Left lobe of liver (tissue), 2 donors: ENCODE measurements at regions not wholly inside any gene's neighbourhood (a gene's known extent, or its start where the extent isn't known, plus 50 kb on each side); places are given as distances from the start of the nearest gene placed in this dataset.

Experiments
- ATAC-seq: fragments of 200-7000 bp; cut with Tn5 transposase; one replicate; pipeline ENCODE4 v1.9.1; 2020; ENCODE audit warnings: mild to moderate bottlenecking, moderate library complexity
- DNase-seq: peaks from one replicate; pipeline ENCODE4 v3.0.0-alpha.2; 2020; ENCODE audit warnings: low spot score
- donor health status: DM: no; HTN: no; CAD: no; lungs with moderate emphysema.
- donor health status: DM: no; HTN: yes; CAD: no.

DNA sequence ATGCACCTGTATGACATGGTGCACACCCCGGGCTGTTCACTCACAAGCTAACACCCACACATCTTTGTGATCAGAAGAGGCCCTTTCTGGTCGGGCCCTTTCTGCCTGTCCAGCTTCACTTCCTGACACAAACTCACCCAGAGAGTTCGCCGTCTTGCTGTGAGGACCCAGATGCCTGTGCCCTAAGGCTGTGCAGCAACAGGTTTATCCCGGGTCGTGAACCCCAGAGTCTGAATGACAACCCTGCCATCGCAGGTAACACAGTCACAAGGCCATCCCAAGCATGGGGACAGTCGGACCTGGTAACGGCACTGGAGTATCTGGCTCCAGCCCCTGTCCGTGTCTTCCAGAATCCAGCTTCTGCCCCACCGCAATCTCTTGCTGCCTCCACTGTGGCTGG, 235.1 kb downstream of the BUD13 start:
- DNase-seq = no peak

DNA sequence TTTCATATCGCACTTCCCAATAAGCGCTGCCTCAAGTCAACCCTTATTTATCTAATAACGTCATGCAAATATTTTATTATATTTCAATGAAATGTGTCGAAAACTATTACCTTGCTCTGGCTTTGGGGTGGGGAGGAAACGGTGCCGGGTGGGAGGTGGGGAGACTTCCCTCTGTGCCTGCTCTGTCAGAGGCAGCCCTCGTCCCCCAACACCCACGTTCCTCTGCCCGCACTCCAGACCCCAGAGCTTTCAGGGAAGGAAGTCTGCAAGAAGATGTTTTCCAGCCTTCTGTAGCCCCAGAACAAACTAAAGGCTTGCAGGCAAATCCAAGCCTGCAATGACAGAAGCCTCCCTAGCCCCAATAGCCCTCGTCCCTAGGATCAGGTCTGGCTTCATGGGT, 235.7 kb downstream of the BUD13 start:
- DNase-seq (no peak), ATAC-seq (no peak)

More for the DNA sequence above, 235.1 kb downstream of the BUD13 start:
- ATAC-seq = no peak

DNA sequence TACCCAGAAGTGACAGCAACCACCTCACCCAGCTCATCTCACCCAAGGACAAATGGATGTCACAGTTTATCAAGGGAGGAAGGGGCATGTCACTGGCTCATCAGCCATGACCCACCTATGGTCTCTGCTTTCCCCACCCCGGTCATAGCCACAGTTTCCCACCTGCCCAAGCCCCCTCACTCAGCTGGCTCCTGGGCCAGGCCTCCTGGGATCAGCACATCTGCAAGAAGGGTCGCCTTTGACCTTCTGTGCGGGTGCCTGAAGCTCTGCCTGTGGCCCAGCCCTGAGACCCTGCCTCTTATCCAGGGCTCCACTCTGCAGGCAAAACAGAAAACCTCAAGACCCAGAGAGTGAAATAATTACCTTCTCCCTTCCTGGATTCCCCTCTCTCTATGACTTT, 236.4 kb downstream of the BUD13 start:
- DNase-seq (no peak), ATAC-seq (no peak)

DNA sequence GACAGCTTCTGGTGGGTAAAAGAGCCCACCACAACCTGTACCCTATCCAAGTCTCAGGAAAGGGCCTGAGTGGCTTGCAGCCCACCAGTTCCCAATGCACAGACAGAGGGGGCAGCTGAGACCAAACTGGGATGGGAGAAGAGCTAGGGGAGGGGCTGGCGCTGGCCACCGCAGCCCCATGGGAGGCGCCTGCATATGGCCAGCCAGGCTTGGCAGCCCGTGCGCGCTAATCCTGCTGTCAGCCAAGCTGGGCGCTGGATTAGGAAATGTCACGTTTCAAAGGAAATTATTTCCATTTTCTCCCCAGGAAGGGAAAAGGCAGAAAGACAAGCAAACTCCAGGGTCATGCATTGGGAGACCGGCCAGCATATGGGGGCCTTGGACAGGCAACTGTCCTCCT, 236.8 kb downstream of the BUD13 start:
- ATAC-seq = no peak
- no peak for DNase-seq

DNA sequence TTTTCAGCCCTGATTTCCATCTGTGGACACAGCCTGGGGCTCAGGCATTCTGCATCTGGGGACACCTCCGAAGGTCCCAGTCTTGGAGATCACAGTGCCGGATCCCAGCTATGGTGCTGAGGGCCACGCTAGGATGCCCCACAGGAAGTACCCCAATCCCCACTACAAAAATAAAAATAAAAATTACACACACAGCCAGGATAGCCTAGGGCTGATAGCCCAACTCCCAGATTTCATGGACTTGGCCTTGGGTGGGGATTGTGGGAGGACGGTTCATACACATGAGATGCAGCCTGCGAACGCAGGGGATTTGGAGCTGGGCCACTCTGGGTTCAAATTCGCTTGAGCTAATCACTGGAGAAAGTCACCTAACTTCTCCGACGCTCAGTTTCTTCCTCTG, 237.7 kb downstream of the BUD13 start:
- ATAC-seq (no peak), DNase-seq (no peak)

DNA sequence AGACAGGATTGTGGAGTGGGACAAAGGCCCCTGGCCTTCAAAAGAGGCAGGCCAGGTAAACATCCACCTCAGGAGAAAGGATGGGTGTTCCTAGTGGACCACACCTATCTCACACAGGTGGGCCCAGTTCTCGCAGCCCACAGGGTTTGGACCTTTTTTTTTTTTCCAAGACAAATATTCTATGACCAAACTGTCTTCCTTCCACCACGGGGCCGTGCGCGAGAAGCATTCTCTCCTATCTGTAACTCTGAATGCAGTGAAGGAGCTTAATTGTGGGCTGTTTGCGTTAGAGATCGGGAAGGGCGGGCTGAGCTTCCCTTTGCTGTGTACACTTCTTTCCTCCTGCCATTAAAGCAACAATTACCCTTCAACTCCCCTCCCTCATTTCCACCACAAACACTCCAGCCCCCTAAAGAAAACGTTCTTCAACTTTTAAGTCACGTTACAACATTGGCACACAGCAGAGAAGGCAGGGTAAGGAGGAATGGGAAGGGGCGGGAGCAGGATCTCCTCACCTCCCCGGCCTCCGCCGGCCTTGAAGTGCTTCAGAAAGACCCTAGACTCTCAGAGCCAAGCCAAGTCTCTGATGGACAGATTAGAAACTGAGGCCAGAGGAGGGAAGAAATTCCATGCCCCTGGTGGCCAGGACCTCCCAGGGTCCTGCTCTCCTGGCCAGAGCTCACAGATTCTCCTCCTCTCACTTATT, 238.4 kb downstream of the BUD13 start:
- no peak for ATAC-seq
- no peak for DNase-seq

DNA sequence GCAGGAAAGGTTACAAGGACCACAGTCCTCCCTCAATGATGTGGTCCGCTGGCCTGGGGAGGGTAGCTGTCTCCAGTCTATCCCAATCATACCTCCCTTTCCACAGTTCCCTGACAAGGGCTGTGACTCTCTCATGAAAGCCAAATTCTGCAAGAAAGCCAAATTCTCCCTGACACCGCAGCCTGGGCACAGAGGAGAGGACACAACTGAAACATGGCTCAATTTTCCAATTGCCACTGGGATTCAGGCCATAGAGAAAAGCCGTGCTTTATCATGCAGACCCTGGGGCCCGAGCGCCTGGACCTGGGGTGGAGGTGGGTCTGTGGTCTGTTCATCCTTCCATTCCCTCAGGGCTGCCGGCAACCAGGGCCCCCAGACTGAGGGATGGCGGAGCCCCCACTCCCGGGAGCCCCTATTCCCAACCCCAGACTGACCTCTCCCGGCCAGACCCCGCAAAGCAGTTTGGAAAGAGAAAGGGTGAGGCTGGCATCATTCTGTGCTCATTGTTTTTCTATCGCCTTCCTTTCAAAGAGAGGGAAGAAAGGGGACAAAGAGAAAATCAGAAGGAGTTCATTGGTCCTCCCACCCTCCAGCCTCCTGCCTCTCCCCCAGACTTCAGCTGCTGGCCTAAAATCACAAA, 239.5 kb downstream of the BUD13 start:
- DNase-seq (no peak), ATAC-seq (no peak)

DNA sequence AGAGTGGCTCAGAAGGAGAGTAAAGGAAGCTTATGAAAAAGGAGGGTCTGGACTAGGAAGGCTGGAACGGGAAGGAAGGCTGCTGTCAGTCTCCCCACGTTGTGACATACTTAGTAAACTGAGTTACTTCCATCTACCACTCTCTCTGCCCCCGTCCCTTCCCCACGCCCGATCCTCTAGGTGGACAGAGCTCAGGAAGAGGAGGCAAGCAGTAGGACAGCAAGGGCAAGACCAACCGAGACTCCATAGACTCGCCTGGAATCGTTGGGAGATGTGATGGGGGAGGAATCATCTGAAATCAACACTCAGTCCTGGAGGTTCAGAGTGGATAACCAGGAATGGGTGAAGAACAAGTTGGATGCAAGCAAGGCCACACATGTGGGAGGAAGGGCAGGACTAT, 240.7 kb downstream of the BUD13 start:
- ATAC-seq (no peak), DNase-seq (no peak)

DNA sequence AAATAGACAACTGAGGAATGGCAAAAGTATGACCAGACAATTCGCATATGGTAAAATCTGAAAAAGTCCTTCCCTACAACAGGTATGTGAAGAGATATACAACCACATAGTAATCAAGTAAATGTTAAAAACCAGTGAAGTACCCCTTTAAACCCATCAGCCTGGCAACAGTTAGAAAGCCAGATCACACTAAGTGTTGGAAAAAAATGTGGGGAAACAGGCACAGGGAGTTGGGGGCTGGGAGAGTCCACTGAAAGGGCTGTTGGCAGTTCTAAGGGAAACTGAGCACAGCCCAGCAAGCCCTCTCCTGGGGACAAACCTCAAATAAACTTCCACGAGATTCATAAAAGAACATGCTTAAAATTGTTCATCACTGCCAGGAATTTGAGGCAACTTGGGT, 242.1 kb downstream of the BUD13 start:
- ATAC-seq = no peak
- DNase-seq = no peak

DNA sequence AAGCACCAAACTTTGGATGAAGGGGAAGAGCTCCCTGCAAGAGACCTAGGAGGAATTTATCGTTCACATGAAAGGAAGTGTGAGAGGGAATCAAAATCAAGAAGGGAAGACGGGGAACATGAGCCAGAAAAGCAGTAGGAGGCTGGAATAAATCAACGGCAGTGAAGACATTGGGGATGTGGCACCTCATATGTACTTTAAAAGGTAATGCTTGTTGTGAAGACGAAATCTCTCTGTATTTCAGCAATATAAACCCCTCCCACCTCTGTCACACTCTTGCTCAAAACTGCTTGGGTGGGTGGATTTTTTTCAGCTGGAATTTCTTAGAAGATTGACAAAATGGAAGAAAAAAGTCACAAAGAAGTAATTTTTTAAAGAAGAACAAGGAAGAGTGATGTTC, 243.5 kb downstream of the BUD13 start:
- no peak for ATAC-seq
- no peak for DNase-seq

DNA sequence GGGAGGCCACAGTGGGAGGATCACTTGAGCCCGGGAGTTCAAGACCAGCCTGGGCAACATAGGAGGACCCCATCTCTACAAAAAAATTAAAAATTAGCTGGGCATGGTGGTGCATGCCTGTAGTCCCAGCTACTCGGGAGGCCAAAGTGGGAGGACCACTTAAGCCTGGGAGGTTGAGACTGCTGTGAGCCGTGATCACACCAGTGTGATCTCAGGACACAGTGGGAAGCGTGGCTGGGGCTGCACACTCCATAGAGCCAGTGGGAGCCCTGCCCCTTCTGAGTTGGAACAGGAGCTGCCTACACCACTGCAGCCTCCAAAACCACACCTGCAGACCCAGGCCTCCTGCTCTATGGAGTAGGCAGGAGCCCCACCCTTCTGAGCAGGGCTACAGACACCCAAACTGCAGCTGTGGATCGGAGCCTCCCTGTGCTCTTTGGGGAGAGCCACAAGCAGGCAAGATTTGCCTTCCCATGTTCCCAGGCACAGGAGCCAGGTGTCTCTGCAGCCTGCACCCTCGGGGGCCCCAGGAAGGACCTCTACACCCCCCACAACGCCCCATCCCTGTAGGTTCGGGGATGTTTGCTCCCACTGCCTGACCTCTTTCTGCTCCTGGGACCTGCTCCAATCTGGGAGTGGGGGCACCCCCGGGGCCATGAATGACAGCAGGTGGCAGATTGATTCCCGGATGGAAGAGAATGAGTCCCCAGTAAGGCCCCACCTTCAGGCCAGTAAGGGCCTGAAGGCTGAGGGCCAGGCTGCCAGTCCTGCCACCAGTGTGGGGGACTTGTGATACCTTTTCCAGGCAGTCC, 245.4 kb downstream of the BUD13 start:
- ATAC-seq = no peak
- DNase-seq = no peak

DNA sequence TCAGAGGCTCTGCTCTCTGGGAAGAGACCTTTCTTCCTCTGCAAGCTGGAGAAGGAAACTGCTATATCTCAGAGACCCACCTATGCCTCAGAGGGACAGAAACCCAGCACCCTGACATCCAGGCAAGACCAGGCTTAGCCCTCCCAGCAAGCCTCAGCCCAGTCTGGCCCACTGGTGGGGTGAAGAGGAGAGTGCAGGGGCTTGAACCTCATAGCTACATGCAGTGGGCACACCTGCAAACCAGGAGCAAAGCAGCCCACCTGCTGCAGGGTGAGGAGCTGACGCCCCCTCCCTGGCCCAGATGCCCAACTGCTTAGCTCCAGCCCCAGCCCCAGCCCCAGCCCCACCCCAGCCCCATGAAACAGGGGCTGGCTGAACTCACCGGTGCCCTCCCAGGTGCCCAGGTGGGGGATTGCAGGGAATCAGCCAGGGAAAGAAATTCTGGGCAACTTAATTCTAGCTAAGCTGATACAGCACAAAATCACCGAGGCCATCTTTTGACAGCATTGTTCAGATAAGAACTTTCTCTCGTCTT, 246.8 kb downstream of the BUD13 start:
- DNase-seq (no peak), ATAC-seq (no peak)

DNA sequence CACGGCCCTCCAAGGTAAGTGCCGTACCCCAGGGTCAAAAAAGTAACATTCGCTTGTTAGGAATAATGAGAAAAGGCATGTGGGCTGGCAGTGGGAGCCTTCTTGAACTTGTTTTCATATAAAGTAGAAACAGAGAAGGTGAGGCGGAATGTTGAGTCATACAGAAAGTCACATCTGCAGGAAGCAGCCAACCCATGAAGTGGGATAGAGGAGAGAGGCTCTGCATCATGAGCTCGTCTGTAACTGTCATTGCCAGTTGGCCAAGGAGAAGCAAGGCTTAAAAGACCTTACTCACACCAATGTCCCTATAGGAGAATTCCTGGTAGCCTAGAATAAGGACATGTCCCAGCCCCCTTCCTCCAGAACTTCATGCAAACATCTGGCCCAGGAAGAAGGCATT, 253.3 kb downstream of the BUD13 start:
- ATAC-seq = no peak
- no peak for DNase-seq

DNA sequence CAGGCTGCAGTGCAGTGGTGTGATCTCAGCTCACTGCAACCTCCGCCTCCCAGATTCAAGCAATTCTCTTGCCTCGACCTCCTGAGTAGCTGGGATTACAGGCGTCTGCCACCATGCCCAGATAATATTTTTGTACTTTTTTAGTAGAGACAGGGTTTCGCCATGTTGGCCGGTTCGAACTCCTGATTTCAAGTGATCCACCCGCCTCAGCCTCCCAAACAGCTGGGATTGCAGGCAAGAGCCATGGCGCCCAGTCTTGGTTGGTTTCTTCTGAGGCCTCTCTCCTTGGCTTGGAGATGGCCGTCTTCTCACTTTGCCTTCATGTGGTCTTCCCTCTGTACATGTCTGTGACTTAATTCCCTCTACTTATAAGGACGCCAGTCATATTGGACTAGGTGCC, 254.6 kb downstream of the BUD13 start:
- DNase-seq = no peak
- ATAC-seq = no peak

DNA sequence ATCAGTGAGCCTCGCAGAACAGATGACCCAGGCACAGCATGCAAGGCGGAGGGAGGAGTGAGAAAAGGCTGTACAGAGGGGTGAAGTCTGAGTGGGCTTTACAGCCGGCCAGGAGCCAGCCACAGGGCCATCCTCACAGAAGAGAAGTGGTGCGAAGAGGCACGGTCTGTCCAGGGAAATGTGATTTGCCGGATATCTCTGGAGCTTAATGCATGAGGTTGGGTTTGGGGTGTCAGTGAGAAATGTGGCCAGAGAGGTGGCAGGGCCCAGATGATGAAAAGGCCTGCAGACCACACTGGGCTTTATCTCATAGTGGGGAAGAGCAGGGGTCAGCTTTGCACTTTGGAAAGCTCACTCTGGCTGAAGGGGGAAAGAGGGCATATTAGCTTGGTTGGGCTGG, 255.2 kb downstream of the BUD13 start:
- no peak for ATAC-seq

DNA sequence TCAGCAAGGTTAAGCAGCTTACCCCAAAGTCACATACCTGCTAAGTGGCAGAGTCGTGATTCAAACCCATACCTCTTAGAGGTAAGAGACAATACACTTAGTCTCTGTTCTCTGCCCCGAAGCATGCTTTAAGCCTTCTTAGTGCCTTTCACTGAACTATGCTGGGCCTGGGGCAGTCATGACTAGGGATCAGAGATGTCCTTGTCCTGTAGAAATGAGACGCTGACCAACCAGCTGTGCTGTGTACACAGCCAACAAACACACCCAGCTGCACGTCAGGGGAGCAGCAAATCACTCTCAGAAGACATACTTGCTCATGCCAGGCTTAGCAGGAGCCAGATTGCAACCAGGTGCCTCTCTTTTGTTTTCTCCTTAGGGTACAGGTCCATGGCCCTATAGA, 255.7 kb downstream of the BUD13 start:
- ATAC-seq (no peak), DNase-seq (no peak)

More for the DNA sequence above, 255.2 kb downstream of the BUD13 start:
- no peak for DNase-seq

DNA sequence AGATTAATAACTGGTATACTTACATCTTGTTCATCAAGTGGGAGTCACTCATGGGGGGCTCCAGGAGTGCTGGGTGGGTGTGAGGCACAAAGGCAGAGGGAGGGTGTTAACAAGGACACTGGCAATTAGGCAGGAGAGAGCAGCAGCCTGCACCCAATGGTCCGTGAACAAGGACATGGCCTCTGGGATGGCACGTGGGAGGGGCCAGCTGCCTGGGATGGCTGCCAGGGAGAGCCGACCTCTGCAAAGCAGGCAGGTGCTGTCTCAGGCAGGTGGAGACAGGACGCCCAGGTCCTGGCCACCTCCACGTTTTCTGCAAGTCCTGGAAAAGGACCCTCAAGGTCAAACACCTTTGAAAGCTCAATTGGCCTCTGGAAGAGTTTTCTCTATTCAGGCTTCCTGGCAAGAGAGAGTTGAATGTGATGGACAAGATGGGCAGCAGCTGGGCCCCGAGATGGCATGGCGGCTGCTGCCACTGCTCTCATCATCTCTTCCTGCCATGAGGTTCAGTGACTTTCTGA, 257.1 kb downstream of the BUD13 start:
- ATAC-seq (peak; percentile 65), DNase-seq (no peak)

DNA sequence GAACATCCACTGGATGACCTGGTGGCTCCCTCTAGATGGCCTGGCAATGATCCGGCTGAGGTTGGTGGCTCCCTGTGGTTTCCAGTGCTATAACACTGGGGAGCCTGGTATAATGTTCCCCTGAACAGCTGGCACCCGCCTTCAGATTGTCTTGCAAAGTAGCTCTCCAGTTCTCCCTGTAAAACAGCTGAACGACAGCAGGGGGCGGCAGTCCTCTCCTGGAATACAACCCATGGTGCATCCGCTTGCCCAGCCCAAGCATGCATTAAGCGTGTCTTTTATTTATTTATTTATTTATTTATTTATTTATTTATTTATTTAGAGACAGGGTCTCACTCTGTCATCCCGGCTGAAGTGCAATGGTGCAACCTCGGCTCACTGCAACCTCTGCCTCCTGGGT, 258.9 kb downstream of the BUD13 start:
- DNase-seq (peak; percentile 61), ATAC-seq (peak; percentile 80)

DNA sequence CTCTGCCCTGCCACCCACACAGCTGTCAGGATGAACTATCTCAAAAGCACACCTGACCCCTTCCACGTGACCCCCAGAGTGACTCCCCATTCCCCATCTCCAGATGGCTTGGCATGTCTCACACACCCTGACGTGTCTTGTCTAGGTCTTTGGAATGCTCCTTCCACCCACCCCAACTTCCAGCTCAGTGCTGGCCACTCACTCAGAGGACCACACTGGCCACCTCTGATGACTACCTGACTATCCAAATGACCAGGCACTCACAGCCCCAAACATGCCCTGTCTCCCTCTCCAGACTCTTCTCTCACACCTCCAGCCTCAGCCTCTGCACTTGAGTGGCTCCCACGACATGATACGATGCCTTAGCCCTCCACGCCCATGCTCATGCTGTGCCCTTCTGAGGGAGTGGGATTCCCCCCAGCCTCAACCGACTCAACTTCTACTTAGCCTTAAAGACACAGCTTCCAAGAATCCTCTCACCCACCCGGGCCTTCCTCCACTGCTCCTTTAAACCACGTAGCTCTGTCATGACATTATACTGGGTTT, 259.4 kb downstream of the BUD13 start:
- no peak for ATAC-seq
- DNase-seq = peak; percentile 29

DNA sequence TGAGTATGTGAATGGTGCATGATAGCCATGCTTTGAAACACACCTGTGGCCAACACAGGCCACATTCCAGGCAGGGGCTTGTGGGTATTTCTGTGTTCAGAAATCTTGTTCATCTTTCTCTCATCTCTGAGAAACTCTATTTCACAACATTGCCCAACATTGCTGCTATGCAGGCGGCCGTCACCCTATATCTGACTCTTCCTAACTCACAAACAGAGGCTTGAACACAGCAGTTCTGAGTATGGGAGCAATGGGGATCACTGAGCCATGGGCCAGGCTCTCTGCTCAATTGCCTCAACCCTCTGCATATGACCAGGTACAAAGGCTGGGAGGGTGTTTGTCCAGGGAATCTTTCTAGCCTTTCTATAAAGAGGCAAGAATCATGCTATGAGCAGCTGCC, 259.9 kb downstream of the BUD13 start:
- no peak for ATAC-seq
- DNase-seq = no peak

DNA sequence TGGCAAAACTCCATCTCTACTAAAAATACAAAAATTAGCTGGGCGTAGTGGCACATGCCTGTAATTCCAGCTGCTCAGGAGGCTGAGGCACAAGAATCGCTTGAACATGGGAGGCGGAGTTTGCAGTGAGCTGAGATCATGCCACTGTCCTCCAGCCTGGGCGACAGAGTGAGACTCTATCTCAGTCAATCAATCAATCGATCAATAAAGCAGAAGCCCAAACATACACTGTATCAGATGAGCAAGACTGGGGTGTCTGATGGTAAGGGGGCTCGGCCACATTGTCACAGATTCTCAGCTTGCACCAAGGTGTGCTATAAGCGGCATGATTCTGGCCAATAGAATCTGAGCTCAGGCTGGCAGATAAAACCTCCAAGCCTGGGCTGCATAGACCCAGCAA, 261.1 kb downstream of the BUD13 start:
- no peak for DNase-seq
- ATAC-seq = no peak
